Neural cell (in vitro differentiated cells): ENCODE measurements at regions not wholly inside any gene's neighbourhood (a gene's known extent, or its start where the extent isn't known, plus 50 kb on each side); places are given as distances from the start of the nearest gene placed in this dataset.

Experiments
- EP300 ChIP-seq: fragments of 450-650 bp; conservative IDR thresholded peaks from 2 replicates; pipeline ENCODE4 v1.6.1; 2014; ENCODE audit warnings: antibody characterized with exemption, mild to moderate bottlenecking, moderate library complexity; ENCODE audit not compliant: poor library complexity, severe bottlenecking
- POLR2AphosphoS5 ChIP-seq: IDR thresholded peaks from 2 replicates; pipeline ENCODE4 v1.6.1; 2012
- RAD21 ChIP-seq: fragments of 450-650 bp; conservative IDR thresholded peaks from 2 replicates; pipeline ENCODE4 v1.6.1; 2014; ENCODE audit warnings: antibody characterized with exemption, mild to moderate bottlenecking, moderate library complexity
- TF ChIP-seq, protein P1 (sequence below): fragments of 450-650 bp; IDR thresholded peaks from 2 replicates; pipeline ENCODE4 v1.5.1; 2014; ENCODE audit warnings: antibody characterized with exemption, mild to moderate bottlenecking, moderate library complexity; ENCODE audit not compliant: poor library complexity, severe bottlenecking
- TF ChIP-seq, protein P2 (sequence below): IDR thresholded peaks from 2 replicates; pipeline ENCODE4 v1.6.1; 2012; ENCODE audit warnings: borderline replicate concordance

DNA sequence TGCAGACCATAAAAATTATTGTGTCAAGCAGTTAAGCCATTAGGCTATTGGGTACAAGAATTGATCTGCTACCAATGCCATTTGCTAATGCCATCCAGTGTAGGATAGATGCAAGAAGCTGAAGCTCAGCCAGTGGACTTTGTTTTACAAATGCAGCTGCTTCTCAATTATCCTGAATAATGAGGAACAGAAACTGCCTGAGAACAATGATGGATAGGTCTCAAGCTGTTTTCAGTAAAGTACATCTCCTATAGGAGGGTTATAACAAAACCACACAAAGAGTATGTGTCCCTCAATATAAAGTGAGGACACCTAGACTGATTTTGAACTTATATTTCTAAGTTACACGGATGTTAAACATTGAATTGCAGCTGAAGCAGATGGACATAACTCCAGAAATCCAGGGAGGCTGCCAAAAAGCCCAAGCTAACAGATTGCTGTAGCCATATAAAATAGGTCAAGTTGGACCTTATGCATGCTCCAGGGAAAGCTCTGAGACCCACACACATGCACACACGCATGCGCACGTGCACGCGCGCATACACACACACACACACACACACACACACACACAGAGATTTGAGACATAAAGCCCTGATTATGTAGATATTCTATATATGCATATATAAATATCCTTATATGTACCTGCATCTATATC lies 482.7 kb upstream of the CD180 start:
- no peak for TF ChIP-seq POLR2AphosphoS5
- TF ChIP-seq, protein P1, sequence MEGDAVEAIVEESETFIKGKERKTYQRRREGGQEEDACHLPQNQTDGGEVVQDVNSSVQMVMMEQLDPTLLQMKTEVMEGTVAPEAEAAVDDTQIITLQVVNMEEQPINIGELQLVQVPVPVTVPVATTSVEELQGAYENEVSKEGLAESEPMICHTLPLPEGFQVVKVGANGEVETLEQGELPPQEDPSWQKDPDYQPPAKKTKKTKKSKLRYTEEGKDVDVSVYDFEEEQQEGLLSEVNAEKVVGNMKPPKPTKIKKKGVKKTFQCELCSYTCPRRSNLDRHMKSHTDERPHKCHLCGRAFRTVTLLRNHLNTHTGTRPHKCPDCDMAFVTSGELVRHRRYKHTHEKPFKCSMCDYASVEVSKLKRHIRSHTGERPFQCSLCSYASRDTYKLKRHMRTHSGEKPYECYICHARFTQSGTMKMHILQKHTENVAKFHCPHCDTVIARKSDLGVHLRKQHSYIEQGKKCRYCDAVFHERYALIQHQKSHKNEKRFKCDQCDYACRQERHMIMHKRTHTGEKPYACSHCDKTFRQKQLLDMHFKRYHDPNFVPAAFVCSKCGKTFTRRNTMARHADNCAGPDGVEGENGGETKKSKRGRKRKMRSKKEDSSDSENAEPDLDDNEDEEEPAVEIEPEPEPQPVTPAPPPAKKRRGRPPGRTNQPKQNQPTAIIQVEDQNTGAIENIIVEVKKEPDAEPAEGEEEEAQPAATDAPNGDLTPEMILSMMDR, result no peak
- TF ChIP-seq EP300, result no peak
- TF ChIP-seq RAD21, result no peak
- TF ChIP-seq, protein P2, sequence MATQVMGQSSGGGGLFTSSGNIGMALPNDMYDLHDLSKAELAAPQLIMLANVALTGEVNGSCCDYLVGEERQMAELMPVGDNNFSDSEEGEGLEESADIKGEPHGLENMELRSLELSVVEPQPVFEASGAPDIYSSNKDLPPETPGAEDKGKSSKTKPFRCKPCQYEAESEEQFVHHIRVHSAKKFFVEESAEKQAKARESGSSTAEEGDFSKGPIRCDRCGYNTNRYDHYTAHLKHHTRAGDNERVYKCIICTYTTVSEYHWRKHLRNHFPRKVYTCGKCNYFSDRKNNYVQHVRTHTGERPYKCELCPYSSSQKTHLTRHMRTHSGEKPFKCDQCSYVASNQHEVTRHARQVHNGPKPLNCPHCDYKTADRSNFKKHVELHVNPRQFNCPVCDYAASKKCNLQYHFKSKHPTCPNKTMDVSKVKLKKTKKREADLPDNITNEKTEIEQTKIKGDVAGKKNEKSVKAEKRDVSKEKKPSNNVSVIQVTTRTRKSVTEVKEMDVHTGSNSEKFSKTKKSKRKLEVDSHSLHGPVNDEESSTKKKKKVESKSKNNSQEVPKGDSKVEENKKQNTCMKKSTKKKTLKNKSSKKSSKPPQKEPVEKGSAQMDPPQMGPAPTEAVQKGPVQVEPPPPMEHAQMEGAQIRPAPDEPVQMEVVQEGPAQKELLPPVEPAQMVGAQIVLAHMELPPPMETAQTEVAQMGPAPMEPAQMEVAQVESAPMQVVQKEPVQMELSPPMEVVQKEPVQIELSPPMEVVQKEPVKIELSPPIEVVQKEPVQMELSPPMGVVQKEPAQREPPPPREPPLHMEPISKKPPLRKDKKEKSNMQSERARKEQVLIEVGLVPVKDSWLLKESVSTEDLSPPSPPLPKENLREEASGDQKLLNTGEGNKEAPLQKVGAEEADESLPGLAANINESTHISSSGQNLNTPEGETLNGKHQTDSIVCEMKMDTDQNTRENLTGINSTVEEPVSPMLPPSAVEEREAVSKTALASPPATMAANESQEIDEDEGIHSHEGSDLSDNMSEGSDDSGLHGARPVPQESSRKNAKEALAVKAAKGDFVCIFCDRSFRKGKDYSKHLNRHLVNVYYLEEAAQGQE, result no peak
